ENCODE measurements at regions not wholly inside any gene's neighbourhood (a gene's known extent, or its start where the extent isn't known, plus 50 kb on each side); places are given as distances from the start of the nearest gene placed in this dataset.

GRCh38 chr15:31839388-31839787, 190.9 kb upstream of the CHRNA7 start:
- DNase-seq (ENCODE audit: extremely low read depth, insufficient read length) = no peak
- Histone ChIP-seq H3K27me3 (replicated peaks; ENCODE audit: control insufficient read depth, insufficient read depth, low read length) (no peaks in the 10 kb centered on the region), H3K36me3 (ENCODE audit: control insufficient read depth, insufficient read depth, low read length) (no peaks in the 10 kb centered on the region), H3K4me3 (replicated peaks; ENCODE audit: low read depth, low read length) (no peak overlapping the region)
- no peak for TF ChIP-seq CTCF (IDR thresholded peaks at IDR 0.05; ENCODE audit: insufficient read depth, low read length, poor library complexity, severe bottlenecking)

GRCh38 chr15:31840849-31841476, 189.4 kb upstream of the CHRNA7 start:
- TF ChIP-seq CTCF (IDR thresholded peaks at IDR 0.05; ENCODE audit: insufficient read depth, low read length, poor library complexity, severe bottlenecking) = no peak
- Histone ChIP-seq H3K36me3 (ENCODE audit: control insufficient read depth, insufficient read depth, low read length) (no peaks in the 10 kb centered on the region), H3K4me3 (replicated peaks; ENCODE audit: low read depth, low read length) (no peak overlapping the region), H3K27me3 (replicated peaks; ENCODE audit: control insufficient read depth, insufficient read depth, low read length) (no peaks in the 10 kb centered on the region)
- DNase-seq (ENCODE audit: extremely low read depth, insufficient read length) = no peak

DNA sequence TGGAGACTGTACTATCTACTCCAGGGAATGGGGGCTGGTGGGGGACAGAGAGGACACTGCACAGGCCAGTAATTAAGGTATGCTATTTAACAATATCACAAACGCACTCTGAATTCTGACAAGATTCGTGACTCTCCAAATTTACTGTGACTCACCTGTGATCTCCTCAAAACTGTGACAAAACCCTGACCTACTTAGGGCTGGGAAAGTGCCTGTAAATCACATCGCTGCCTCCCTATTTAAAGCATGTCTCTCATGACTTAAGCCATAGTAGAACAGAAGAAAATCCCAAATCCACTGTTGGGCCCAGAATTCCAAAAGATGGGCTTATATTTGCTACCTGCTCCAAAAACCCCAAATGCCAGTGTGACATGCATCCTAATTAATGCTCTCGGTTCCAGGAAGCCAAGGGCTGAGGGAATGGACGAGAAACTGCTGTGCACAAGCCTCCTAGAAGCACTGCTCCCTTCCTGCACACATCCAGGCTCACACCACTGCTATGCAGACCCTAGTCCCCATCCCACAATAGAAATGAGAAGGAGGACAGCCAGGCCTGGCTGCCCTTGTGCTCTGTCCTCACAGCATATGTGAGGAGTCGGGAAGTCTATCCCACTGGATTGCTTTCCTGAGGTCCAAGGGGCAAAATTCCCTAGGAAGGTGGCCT, 187.7 kb upstream of the CHRNA7 start:
- no peak for DNase-seq (ENCODE audit: extremely low read depth, insufficient read length)
- Histone ChIP-seq H3K4me3 (replicated peaks; ENCODE audit: low read depth, low read length) (no peak overlapping the region), H3K27me3 (replicated peaks; ENCODE audit: control insufficient read depth, insufficient read depth, low read length) (no peaks in the 10 kb centered on the region), H3K36me3 (ENCODE audit: control insufficient read depth, insufficient read depth, low read length) (no peaks in the 10 kb centered on the region)
- no peak for TF ChIP-seq CTCF (IDR thresholded peaks at IDR 0.05; ENCODE audit: insufficient read depth, low read length, poor library complexity, severe bottlenecking)

GRCh38 chr15:31843426-31844055, 186.8 kb upstream of the CHRNA7 start:
- Histone ChIP-seq H3K4me3 (replicated peaks; ENCODE audit: low read depth, low read length) (no peak overlapping the region), H3K36me3 (ENCODE audit: control insufficient read depth, insufficient read depth, low read length) (no peaks in the 10 kb centered on the region), H3K27me3 (replicated peaks; ENCODE audit: control insufficient read depth, insufficient read depth, low read length) (no peaks in the 10 kb centered on the region)
- DNase-seq (ENCODE audit: extremely low read depth, insufficient read length) = no peak
- no peak for TF ChIP-seq CTCF (IDR thresholded peaks at IDR 0.05; ENCODE audit: insufficient read depth, low read length, poor library complexity, severe bottlenecking)

DNA sequence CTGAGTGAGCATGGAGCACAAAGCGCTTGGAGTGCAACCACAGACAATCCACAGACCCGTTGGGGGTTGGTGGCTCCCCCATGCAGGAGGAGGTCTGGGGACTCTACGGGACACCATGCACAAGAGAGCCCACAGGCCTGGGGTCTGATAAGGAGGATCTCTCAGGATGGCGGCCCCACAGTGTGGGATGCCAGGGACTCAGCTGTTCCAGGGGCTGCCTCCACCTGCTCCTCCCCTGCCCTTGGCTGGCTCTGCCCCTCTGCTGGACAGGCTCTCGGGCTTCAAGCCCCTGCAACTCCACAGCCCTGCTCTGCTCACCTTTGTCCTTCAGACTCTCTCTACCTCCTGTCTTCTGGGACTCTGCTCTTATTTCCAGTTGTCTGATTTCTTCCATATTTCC, 184.5 kb upstream of the CHRNA7 start:
- Histone ChIP-seq H3K36me3 (ENCODE audit: control insufficient read depth, insufficient read depth, low read length) (no peaks in the 10 kb centered on the region), H3K4me3 (replicated peaks; ENCODE audit: low read depth, low read length) (no peak overlapping the region), H3K27me3 (replicated peaks; ENCODE audit: control insufficient read depth, insufficient read depth, low read length) (no peaks in the 10 kb centered on the region)
- DNase-seq (ENCODE audit: extremely low read depth, insufficient read length) = no peak
- no peak for TF ChIP-seq CTCF (IDR thresholded peaks at IDR 0.05; ENCODE audit: insufficient read depth, low read length, poor library complexity, severe bottlenecking)
